Fibroblast of the aortic adventitia (primary cell): ENCODE measurements at regions not wholly inside any gene's neighbourhood (a gene's known extent, or its start where the extent isn't known, plus 50 kb on each side); places are given as distances from the start of the nearest gene placed in this dataset.

Experiments used
- DNase-seq: peaks from one replicate; pipeline ENCODE4 v3.0.0-alpha.2; 2010; ENCODE audit warnings: low read depth
- H3K4me3 ChIP-seq: 2 replicates; pipeline ENCODE4 v1.5.1; 2011; ENCODE audit warnings: low read depth, mild to moderate bottlenecking, control low read depth, low read length, moderate library complexity
- TF ChIP-seq, protein P1 (sequence below): IDR thresholded peaks from 2 replicates; pipeline ENCODE4 v1.5.1; 2011; ENCODE audit warnings: mild to moderate bottlenecking, low read length, control low read depth, inconsistent platforms; ENCODE audit not compliant: insufficient read depth

DNA sequence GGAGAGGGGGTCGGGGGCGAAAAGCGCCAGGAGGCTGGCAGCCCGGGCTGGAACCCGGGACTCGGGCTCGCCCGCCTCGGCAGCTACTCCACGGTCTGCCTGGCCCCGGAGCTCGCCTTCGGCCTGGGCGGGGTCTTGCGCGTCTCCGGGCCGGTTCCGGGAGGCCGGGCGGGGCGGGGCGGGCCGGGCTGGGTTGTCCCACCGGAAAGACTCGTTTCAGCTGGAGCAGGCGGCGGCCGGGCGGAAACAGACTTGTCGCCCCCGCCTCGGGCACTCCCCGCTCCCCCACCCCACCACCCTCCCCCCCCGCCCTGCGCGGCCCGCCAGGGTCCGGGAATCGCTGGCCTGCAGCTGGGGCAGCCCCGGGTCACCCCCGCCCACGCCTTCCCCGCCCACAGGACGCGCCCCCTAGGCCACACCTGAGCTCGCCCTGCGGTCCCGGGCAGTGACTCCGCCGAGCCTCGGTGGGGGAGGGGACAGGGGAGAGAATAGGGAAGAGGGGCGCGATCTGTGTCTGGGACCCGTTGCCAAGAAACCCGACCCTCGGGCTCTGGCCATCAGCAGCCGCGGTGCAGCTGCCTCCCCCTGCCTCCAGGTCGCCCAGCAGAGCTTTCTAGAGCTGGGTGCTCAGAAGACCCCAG, 109.4 kb downstream of the KCTD15 start:
- TF ChIP-seq, protein P1, sequence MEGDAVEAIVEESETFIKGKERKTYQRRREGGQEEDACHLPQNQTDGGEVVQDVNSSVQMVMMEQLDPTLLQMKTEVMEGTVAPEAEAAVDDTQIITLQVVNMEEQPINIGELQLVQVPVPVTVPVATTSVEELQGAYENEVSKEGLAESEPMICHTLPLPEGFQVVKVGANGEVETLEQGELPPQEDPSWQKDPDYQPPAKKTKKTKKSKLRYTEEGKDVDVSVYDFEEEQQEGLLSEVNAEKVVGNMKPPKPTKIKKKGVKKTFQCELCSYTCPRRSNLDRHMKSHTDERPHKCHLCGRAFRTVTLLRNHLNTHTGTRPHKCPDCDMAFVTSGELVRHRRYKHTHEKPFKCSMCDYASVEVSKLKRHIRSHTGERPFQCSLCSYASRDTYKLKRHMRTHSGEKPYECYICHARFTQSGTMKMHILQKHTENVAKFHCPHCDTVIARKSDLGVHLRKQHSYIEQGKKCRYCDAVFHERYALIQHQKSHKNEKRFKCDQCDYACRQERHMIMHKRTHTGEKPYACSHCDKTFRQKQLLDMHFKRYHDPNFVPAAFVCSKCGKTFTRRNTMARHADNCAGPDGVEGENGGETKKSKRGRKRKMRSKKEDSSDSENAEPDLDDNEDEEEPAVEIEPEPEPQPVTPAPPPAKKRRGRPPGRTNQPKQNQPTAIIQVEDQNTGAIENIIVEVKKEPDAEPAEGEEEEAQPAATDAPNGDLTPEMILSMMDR = no peak
- H3K4me3 ChIP-seq = peak overlapping the region; percentile 44
- DNase-seq = no peak

DNA sequence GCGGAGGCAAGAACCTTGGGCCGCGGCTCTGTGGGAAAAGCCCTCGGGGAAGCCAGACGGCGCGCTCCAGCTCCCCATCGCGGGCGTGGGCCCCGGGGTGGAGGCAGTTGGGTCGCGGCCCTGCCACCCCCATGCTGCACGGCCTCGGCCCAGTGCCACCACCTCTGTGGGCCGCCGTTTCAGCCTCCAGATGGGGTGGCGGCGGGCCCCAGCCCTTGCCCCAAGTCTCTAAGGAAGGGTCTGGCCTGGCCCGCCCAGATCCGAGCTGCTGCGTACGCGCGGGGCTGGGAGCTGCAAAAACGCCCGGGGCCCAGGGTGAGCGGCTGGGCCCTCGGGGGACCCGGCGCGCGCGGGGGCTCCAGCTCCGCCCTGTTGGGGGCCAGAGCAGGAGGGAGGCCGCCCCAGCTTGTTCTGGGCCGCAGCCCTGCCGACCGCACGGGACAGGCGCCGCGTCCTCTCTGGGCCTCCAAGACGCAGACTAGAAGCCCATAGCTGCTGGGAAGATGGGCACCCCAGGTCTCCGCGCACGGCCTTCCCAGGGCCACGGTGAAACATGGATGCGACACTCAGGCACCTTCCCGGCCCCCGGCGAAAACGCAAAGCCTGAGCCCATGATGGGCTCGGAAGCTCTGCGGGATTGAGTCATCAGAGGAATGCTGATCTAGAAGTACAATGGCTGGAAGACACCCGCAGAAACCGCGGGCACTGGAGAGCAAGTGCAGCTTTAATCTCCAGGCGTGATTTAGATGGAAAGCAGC, 110.1 kb downstream of the KCTD15 start:
- no peak overlapping the region for H3K4me3 ChIP-seq
- peak; percentile 8 for DNase-seq
- TF ChIP-seq, protein P1 = no peak

DNA sequence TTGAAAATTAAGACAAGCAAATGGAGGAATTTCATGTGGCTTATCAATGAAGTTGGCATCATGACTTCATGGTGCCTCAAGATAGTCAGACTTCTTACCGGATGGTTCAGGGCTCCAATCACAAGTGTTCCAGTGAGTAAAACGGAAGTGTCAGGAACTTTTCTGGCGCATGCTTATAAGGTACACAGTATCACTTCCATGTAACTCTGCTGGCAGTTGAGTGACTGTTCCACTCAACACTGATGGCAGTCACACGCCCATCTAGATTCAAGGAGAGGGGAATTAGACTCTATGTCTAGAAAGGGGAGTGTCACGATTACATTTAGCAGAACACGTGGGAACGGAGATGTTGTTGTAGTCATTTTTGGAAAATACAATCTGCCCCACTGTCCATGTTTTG, 114.3 kb downstream of the KCTD15 start:
- no peak for DNase-seq
- TF ChIP-seq, protein P1 = no peak

DNA sequence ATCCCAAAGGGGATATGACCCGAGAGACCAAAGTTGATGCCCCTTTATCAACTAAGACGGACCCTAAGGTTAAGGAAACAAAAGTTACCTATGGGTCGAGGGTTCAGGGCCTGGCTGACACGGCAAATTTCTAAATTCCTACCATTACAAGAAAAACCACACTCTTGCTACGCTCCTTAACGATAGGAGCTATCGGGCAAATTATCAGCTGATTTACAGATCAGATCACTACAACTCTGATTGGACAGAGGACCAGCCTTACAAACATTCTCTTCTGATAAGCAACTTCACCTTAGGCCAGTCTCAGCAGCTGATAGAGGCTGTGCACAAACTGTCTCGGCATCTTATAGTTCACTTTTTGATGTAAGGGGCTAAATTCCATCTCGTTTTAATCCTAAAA, 117.9 kb downstream of the KCTD15 start:
- DNase-seq = no peak

More for the DNA sequence above, 114.3 kb downstream of the KCTD15 start:
- no peak overlapping the region for H3K4me3 ChIP-seq

DNA sequence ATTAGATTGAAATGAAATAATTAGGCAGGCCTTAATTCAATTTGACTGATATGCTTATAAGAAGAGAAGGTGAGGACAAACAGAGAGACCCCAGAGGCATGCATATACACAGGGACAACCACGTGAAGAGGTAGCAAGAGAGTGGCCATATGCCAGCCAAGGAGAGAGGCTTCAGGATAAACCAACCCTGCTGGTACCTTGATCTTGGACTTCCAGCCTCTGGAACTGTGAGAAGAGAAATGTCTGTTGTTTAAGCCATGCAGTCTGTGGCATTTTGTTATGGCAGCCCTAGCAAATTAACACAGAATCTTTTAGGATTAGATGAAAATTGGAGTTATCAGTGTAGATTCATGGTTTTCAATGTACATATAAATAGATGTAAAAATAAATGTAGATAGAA, 120.1 kb downstream of the KCTD15 start:
- no peak for DNase-seq
- TF ChIP-seq, protein P1 = no peak
- H3K4me3 ChIP-seq = no peak overlapping the region

More for the DNA sequence above, 117.9 kb downstream of the KCTD15 start:
- H3K4me3 ChIP-seq = no peak overlapping the region
- TF ChIP-seq, protein P1 = no peak

DNA sequence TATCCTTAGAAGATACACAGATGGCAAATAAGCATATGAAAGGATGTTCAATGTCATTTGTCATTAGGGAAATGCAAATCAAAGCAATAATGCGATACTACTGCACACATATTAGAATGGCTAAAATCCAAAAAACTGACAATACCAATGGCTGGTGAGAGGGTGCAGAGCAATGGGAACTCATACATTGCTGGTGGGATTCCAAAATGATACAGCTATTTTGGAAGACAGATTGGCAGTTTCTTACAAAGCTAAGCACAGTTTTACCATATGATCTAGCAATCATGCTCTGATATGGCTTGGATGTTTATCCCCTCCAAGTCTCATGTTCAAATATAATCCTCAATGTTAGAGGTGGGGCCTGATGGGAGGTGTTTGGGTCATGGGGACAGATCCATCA, 122.6 kb downstream of the KCTD15 start:
- TF ChIP-seq, protein P1 = no peak
- H3K4me3 ChIP-seq = no peak overlapping the region
- no peak for DNase-seq
